BE2C (cell line): ENCODE measurements at regions not wholly inside any gene's neighbourhood (a gene's known extent, or its start where the extent isn't known, plus 50 kb on each side); places are given as distances from the start of the nearest gene placed in this dataset.

Experiments used
- DNase-seq: peaks from one replicate; pipeline ENCODE4 v3.0.0-alpha.2; 2020
- H3K27me3 ChIP-seq: fragments of 250-450 bp; sonication (Bioruptor Pico); 2 replicates; pipeline ENCODE4 v1.5.1; 2020; ENCODE audit warnings: mild to moderate bottlenecking
- H3K36me3 ChIP-seq: fragments of 250-450 bp; sonication (Bioruptor Pico); 2 replicates; pipeline ENCODE4 v1.5.1; 2020; ENCODE audit warnings: mild to moderate bottlenecking
- H3K4me1 ChIP-seq: fragments of 250-450 bp; sonication (Bioruptor Pico); 2 replicates; pipeline ENCODE4 v1.5.1; 2020
- H3K4me3 ChIP-seq: 2 replicates; pipeline ENCODE4 v1.5.1; 2011; ENCODE audit warnings: low read depth, low read length
- H3K9me3 ChIP-seq: fragments of 250-450 bp; sonication (Bioruptor Pico); 2 replicates; pipeline ENCODE4 v1.5.1; 2020
- CTCF ChIP-seq: IDR thresholded peaks from 2 replicates; pipeline ENCODE4 v1.5.1; 2012; ENCODE audit warnings: mild to moderate bottlenecking, low read depth, low read length

DNA sequence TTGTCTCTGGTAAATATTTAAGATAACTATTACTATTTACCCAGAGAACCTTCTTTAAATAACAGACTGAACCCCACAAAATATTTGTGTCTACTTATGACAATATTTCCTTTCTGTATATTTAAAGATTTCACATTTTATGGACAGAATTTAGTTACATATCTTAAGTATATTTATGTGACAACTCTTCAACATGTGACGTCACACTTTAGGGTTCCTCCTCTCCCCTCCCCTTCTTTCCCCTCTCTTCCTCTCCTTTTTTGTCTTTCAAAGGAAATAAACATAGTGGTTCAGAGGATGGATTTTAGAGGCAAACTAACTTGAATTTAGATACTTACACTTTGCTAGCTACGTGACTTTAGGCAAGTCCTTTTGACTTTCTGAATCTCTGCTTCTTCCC, 655.6 kb upstream of the NUDT12 start:
- no peak for DNase-seq
- Histone ChIP-seq H3K27me3 (no peaks in the 10 kb centered on the region), H3K4me1 (no peaks in the 10 kb centered on the region), H3K9me3 (no peaks in the 10 kb centered on the region), H3K36me3 (no peaks in the 10 kb centered on the region), H3K4me3 (no peak overlapping the region)
- no peak for TF ChIP-seq CTCF

DNA sequence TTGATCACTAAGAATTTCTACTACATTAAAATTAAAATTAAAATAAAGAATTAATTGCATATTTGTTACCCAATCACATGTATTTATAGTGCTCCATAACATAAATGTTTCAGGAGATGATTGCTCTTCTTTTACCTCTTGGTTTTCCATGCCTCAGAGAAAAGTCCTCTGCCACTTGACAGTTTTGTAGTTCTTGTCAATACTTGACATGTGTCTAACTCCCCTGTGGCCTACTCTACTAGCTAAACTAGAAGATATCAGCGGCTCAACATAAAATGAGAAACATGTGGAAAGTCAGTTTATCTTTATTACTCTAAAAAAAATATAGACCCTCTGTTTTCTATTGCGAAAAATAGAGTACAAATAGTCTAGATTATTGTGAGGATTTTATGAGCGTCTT, 650.6 kb upstream of the NUDT12 start:
- H3K4me1 ChIP-seq: peaks cover 2% of the 10 kb centered on the region; the same call in 1 of the 2 replicates
- H3K27me3 ChIP-seq: no peaks in the 10 kb centered on the region
- no peaks in the 10 kb centered on the region for H3K9me3 ChIP-seq
- no peaks in the 10 kb centered on the region for H3K36me3 ChIP-seq
- H3K4me3 ChIP-seq: no peak overlapping the region
- TF ChIP-seq CTCF: no peak
- no peak for DNase-seq

DNA sequence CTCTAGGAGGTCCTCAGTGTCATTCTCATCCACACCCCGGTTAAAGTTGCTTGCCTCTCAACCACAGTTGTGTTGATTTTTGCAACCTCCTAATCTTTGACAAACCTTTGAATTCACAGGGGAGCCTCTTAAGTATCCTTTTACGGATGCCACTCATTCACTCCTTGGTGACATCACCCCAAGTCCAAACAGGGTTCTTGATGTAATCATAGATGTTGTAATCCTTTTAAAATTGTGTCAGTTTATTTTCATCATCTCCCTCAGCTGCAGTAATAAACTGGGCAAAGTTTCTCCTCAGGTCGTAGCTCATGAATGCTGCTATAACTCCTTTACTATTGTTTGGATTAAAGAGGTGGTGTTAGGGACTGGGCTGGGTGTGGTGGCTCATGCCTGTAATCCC, 637.2 kb upstream of the NUDT12 start:
- Histone ChIP-seq H3K4me3 (no peak overlapping the region), H3K36me3 (no peaks in the 10 kb centered on the region), H3K9me3 (no peaks in the 10 kb centered on the region), H3K4me1 (no peaks in the 10 kb centered on the region), H3K27me3 (no peaks in the 10 kb centered on the region)
- no peak for TF ChIP-seq CTCF
- DNase-seq: no peak

- H3K36me3 ChIP-seq: no peaks in the 10 kb centered on the region
- H3K9me3 ChIP-seq: no peaks in the 10 kb centered on the region
- TF ChIP-seq CTCF: no peak
- H3K4me3 ChIP-seq: no peak overlapping the region
- no peaks in the 10 kb centered on the region for H3K27me3 ChIP-seq
- DNase-seq: no peak
- no peaks in the 10 kb centered on the region for H3K4me1 ChIP-seq
These were observed 635.6 kb upstream of the NUDT12 start for GRCh38 chr5:104198156-104198555.

GRCh38 chr5:104189909-104190308, 627.3 kb upstream of the NUDT12 start:
- no peak for DNase-seq
- TF ChIP-seq CTCF: no peak
- H3K4me1 ChIP-seq: peaks cover 4% of the 10 kb centered on the region; the same call in 1 of the 2 replicates

DNA sequence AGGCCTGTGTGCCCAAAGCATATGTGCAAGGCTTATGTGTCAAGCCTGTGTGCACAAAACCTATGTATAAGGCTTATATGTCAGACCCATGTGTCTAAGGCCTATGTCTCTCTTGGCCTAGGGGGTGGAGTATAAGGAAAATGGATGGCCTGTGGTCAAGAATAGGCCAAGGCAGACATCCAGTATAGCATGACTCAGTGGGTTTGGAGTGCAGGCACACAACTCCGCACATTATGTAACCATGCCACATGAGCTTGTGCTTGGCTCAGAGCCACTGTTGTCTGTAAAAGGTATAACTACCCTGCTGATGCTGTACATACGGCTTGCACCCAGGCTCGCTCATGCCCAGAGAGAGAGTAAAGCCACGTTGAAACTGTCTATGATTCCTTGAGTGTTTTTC, 626.4 kb upstream of the NUDT12 start:
- no peaks in the 10 kb centered on the region for H3K27me3 ChIP-seq
- peaks cover 4% of the 10 kb centered on the region; the same call in 1 of the 2 replicates for H3K4me1 ChIP-seq
- TF ChIP-seq CTCF: no peak
- no peak overlapping the region for H3K4me3 ChIP-seq
- no peak for DNase-seq
- no peaks in the 10 kb centered on the region for H3K36me3 ChIP-seq
- H3K9me3 ChIP-seq: peaks cover 5% of the 10 kb centered on the region

More at GRCh38 chr5:104189909-104190308, 627.3 kb upstream of the NUDT12 start:
- H3K4me3 ChIP-seq: no peak overlapping the region
- H3K27me3 ChIP-seq: no peaks in the 10 kb centered on the region
- peaks cover 5% of the 10 kb centered on the region for H3K9me3 ChIP-seq
- no peaks in the 10 kb centered on the region for H3K36me3 ChIP-seq
